HG02588 (cell line): ENCODE measurements at regions not wholly inside any gene's neighbourhood (a gene's known extent, or its start where the extent isn't known, plus 50 kb on each side); places are given as distances from the start of the nearest gene placed in this dataset.
"Not testable (repeated sequence)": the region's sequence is repeated elsewhere in the genome, so short reads cannot be mapped to it uniquely, and the experiment has no call there.

Source experiments
- ATAC-seq: cut with Tn5 transposase; IDR thresholded peaks from one replicate; pipeline ENCODE4 v1.9.1; 2021; ENCODE audit warnings: mild to moderate bottlenecking, moderate library complexity; ENCODE audit not compliant: unreplicated experiment

- ATAC-seq = not testable (repeated sequence)
Measured at GRCh38 chr4:9505341-9505740, 61.1 kb downstream of the DEFB131A start.

- not testable (repeated sequence) for ATAC-seq
Measured at GRCh38 chr4:9506672-9507071, 62.5 kb downstream of the DEFB131A start.

GRCh38 chr4:9512941-9513340, 68.7 kb downstream of the DEFB131A start:
- not testable (repeated sequence) for ATAC-seq

- ATAC-seq = not testable (repeated sequence)
Measured at GRCh38 chr4:9519631-9520030, 75.4 kb downstream of the DEFB131A start.

- not testable (repeated sequence) for ATAC-seq
Measured at GRCh38 chr4:9522903-9523302, 78.7 kb downstream of the DEFB131A start.

GRCh38 chr4:9524406-9524805, 80.2 kb downstream of the DEFB131A start:
- not testable (repeated sequence) for ATAC-seq

- not testable (repeated sequence) for ATAC-seq
Measured at GRCh38 chr4:9532134-9532862, 88.1 kb downstream of the DEFB131A start.

GRCh38 chr4:9532863-9533192, 88.6 kb downstream of the DEFB131A start:
- not testable (repeated sequence) for ATAC-seq

GRCh38 chr4:9537101-9537500, 92.9 kb downstream of the DEFB131A start:
- not testable (repeated sequence) for ATAC-seq

- not testable (repeated sequence) for ATAC-seq
Measured at GRCh38 chr4:9539939-9540520, 95.8 kb downstream of the DEFB131A start.

- not testable (repeated sequence) for ATAC-seq
Measured at GRCh38 chr4:9541388-9541915, 97.2 kb downstream of the DEFB131A start.

GRCh38 chr4:9544851-9545250, 100.6 kb downstream of the DEFB131A start:
- ATAC-seq = not testable (repeated sequence)

GRCh38 chr4:9547470-9547869, 103.3 kb downstream of the DEFB131A start:
- not testable (repeated sequence) for ATAC-seq

- not testable (repeated sequence) for ATAC-seq
Measured at GRCh38 chr4:9556076-9556475, 111.9 kb downstream of the DEFB131A start.

- not testable (repeated sequence) for ATAC-seq
Measured at GRCh38 chr4:9577869-9578268, 133.7 kb downstream of the DEFB131A start.

- ATAC-seq = not testable (repeated sequence)
Measured at GRCh38 chr4:9582880-9583279, 138.7 kb downstream of the DEFB131A start.

- ATAC-seq = no peak
Measured at GRCh38 chr4:9592010-9592409, 147.8 kb downstream of the DEFB131A start.

GRCh38 chr4:9594948-9595347, 150.7 kb downstream of the DEFB131A start:
- ATAC-seq = no peak

- ATAC-seq = not testable (repeated sequence)
Measured at GRCh38 chr4:9595531-9595930, 151.3 kb downstream of the DEFB131A start.

GRCh38 chr4:9599266-9599665, 155.1 kb downstream of the DEFB131A start:
- ATAC-seq = no peak

GRCh38 chr4:9600246-9600645, 156.0 kb downstream of the DEFB131A start:
- ATAC-seq = no peak

GRCh38 chr4:9602389-9602914, 158.2 kb downstream of the DEFB131A start:
- ATAC-seq = no peak
